HG02852 (cell line): ENCODE measurements at regions not wholly inside any gene's neighbourhood (a gene's known extent, or its start where the extent isn't known, plus 50 kb on each side); places are given as distances from the start of the nearest gene placed in this dataset.
"Not testable (repeated sequence)": the region's sequence is repeated elsewhere in the genome, so short reads cannot be mapped to it uniquely, and the experiment has no call there.

Experiments
- ATAC-seq: cut with Tn5 transposase; IDR thresholded peaks from one replicate; pipeline ENCODE4 v1.9.1; 2021; ENCODE audit warnings: mild to moderate bottlenecking, moderate library complexity; ENCODE audit not compliant: unreplicated experiment

DNA sequence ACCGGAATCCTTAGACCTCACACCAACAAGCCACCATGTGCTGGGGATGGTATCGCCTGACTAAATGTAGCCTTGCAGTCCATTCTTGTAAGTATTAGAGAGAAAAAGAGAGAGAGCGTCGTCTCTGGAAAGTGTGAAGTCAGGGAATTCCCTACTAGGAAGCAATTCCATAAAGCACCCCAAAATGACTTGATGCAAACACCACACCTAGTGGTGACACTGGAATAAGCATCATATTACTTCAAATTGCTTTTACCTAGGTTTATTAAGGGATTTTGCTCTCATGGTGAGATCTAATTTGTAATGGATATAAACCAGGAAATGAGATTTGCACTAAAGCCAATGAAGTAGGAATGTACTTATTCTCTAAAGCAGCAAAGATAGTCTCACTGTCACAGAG lies 111.4 kb upstream of the METTL9 start:
- ATAC-seq = not testable (repeated sequence)

DNA sequence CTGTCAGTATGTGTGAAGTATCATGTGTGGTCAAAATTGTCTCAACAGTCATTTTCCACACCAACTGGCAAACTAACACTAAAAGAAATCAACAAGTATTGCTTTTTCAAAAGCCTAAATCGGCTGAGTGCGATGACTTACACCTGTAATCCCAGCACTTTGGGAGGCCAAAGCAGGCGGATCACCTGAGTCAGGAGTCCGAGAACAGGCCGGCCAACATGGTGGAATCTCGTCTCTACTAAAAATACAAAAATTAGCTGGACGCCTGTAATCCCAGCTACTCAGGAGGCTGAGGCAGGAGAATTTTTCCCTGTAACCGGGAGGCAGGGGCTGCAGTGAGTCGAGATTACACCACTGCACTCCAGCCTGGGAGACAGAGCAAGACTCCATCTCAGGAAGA lies 100.3 kb upstream of the METTL9 start:
- not testable (repeated sequence) for ATAC-seq

DNA sequence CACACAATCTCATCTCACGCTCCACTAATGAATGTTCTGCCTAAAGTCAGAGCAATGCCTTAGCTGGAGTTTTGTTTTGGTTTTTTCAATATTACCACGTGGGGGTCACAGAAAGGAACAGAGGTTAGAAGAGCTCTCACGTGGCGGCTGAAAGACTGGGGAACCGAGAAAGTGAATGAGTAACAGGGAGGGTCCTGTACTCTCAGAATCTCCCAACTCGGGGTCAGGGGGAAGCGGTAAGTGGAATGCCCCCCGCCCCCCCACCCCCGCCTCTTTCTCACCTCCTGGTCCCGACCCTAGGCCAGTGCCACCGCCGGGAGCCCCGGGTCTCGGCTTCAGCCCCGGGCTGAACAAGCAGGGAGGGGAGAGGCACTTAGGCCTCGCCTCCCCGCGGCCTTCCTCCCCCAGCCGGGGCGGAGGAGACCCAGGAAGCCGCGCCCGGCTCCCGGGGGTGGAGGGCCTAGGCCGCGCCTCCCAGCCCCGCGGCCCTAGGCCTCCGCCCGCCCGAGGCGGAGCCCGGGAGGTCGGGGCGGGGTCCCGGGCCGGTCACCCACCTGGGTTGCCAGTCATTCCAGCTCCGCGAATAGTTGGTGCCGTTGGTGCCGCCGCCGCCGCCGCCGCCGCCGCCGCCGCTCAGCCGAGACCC lies 98.0 kb upstream of the METTL9 start:
- peak; percentile 59 for ATAC-seq

DNA sequence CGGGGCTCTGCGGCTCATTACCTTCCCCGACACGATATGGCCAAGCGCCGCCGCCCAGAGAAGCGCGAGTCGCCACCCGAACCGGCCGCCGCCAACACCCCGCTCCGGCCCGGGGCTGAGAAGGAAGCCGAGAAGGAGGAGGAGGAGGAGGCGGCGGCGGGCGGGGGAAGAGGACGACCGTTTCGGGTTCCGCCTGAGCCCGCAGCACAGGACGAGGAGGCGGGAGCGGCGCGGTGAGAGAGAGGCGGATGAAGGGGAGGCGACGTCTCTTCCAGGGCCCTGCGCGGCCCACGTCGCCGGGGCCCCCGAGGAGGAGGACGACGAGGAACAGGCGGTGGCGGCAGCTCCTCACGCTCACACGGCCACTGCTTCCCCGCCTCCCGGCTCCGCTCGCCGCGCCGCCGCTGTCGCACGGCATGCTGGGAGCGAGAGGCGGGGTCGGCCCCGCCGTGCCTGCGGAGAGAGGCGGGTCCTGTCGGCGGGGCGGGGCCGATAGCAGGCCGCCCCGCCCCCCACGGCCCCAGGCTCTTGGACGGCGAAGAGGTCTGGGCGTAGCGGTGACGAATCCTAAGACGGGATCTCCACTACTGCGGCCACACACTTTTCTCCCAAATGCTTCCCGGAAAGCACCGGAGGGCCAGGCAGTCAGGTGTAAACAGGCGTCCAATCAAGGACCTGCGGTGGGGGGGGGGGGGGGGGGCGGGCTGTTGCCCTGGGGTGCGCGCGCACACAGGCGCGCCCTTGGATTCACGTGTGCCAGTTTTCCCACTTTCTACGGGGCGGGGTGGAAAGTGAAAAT lies 97.3 kb upstream of the METTL9 start:
- peak; percentile 76 for ATAC-seq

DNA sequence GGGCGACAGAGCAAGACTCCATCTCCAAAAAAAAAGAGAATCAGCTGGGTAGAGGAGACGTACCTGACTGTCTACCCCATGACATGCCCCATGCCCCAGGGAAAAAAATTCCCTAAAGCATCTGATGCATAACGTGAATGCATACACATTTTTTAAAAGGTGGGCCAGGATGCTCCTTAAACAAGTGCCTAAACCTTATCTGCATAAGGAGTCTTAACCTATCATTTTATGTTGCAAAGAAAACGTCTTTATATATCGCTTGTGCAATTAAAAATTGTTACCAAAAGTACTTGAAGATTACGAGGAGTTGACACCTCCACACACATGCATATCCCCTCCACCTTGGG lies 95.8 kb upstream of the METTL9 start:
- ATAC-seq = not testable (repeated sequence)

DNA sequence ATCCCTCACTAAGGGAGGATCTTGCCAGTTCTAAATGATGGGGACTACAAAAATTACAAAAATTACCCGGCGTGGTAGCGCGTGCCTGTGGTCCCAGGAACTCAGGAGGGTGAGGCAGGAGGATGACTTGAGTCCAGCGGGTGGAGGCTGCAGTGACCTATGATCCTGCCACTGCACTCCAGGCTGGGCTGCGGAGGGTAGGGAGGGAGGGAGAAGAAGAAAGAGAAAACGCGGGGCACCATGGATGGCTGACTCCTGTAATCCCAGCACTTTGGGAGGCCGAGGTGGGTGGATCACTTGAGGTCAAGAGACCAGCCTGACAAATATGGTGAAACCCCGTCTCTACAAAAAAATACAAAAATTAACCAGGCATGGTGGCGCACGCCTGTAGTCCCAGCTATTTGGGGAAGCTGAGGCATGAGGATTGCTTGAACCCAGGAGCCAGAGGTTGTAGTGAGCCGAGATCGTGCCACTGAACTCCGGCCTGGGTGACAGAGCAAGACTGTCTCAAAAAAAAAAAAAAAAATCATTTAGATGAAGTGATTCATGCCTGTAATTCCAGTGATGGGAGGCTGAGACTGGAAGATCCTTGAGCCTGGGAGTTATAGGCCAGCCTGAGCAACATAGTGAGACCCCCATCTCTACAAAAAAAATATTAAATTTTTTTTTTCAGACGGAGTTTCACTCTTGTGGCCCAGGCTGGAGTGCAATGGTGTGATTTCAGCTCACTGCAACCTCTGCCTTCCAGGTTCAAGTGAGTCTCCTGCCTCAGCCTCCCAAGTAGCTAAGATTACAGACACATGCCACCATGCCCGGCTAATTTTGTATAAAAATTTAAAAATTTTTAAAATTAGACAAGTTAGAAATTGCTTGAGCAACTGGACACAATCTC lies 95.2 kb upstream of the METTL9 start:
- not testable (repeated sequence) for ATAC-seq

DNA sequence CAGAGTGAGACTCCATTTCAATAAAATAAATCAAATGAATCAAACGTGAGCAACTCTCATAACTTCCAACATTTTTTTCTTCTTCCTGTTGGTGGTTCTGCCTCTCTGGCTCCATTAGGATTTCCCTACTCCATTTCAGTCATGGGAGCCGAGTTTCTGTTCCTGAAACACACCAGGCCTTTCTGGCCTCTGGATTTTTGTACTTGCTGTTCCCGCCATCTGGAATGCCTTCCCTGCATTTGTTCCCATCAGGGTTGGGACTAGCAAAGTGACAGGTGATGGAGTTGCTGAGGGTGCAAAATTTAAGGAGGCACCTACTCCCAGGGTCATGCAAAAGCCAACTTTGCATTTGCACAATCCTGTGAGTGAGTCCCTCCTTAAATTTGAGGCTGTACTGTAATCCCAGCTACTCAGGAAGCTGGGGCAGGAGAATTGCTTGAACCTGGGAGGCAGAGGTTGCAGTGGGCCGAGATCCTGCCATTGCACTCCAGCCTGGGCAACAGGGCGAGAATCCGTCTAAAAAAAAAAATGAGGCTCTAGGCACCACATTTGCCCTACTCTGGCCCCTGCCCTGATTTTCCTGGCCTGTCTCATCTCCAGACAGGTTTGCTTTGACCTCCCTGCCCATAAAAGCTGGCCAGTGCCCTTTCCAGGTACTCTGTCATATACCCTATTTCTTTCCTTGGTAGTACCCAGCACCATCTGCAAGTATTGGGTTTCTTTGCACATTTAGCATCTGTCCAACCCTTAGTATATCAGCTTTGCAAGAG lies 93.4 kb upstream of the METTL9 start:
- ATAC-seq = not testable (repeated sequence)

DNA sequence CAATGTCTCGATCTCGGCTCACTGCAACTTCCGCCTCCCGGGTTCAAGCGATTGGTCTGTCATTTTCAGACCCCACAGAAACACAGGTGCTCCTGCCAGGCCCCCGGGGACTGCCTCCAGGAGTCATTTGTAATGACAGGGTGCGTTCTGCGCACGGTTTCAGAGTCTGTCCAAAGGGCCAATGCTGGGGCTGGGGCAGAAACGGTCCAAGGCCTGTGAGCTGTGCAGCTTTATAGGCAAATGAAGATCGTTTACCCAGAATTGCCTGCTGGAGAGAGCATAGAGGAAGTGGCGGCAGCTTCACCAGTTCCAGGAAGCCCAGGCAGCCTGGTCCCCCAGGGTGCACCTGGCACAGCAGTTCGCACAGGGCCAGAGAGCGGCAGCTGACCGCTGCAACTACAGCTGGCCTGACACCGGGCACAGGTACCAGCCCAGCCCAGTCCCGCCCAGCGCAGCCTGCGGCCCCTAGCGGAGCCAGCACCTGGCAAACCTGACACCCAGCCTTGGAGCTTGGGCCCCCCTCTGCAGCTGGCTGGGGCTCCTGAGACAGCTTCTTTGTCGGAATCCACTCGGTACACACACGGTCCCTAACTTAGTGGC lies 92.4 kb upstream of the METTL9 start:
- ATAC-seq = peak; percentile 48

DNA sequence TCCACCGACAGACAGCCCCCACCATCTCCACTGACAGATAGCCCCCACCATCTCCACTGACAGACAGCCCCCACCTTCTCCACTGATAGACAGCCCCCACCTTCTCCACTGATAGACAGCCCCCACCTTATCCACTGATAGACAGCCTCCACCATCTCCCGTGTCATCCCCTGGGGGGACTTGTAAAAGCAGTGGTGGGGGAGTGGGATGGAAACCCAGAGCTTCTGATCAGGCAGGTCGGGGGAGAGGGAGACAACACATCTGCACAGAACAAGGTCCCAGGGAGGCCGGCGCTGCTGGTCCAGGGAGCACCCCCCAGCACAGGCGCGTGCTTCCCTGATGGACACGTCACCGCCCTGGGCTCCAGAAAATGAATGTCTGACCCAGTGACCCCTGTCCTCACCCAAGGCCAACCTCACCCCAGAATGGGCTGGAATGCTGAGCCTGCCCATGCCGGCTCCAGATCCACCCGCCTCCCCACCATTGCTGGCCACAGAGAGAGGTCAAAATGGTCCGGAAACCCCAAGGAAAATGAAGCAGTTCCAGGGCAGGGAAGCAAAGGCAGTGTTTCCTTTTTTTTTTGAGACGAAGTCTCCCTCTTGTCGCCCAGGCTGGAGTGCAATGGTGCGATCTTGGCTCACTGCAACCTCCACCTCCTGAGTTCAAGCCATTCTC lies 91.6 kb upstream of the METTL9 start:
- ATAC-seq = not testable (repeated sequence)

DNA sequence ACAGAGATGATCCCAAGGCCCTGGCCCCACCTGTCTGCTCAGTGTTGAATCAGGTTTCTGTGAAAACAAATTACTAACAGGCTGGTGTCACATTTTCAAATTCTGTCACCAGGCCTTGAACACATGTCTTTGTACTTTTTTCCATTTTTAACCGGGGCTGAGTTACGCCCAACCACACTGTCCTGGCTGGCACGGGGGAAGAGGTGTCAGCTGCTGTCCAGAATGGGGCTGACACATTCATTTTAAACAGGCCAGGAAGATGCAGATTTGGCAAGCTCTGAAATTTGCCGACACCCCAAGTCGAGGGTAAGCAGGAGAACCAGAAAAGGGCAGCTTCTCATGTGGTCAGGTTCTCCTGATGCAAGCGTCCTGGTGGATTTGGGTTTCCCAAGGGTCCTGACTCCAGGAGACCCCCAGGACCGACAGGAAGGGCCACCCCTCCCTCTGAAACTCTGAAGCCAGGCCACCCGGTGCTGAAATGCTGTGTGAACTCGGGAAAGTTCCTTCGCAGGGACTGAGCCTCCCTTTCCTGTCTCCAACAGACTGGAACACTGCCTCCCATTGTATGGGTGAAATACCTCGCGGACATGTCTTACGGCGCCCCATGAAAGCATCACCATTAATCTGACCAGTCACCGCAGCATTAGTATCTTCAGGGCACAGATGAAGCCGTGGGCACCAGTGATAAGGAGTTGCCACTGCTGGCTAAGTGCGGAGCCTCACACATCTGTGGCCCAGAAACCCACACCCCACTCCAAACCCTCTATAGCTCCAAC lies 90.5 kb upstream of the METTL9 start:
- ATAC-seq = not testable (repeated sequence)

DNA sequence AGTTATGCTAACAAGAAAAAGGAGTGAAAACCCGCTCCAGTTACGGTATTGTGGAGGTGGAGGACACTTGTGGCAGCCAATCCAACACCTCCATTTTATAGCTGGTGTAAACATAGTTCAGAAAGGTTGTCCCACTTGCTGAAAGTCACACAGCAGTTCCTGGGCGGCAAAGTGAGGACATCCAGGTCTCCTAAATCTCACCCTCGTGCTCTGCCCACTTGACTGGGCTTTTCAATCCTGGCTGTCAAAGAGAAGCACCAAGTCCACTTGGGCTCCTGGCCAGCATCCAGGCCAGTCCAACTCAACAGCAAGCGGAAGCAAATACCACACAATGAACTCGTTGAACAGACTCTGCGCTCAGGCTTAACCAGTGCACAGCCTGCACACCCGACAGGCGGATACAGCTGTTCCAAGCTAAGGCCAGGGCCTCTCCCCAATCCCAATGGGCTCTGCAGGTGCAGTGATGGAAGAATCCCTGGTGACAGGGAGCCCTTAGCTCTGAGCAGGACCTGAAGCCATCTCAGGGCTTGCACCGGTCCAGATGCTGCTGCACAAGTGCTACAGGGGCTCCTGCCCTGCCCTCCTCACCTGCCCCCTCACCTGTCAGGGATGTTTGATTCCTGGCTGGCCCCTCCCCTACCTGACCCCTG lies 89.8 kb upstream of the METTL9 start:
- not testable (repeated sequence) for ATAC-seq

DNA sequence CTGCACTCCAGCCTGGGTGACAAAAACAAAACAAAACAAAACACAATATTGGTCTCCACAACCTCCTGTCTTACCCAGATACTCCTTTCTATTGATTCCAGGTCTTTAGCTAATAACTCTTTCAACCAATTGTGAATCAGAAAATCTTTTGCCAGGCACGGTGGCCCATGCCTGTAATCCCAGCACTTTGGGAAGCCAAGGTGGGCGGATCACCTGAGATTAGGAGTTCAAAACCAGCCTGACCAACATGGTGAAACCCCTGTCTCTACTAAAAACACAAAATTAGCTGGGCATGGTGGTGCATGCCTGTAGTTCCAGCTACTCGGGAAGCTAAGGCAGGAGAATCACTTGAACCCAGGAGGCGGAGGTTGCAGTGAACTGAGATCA lies 88.5 kb upstream of the METTL9 start:
- not testable (repeated sequence) for ATAC-seq

DNA sequence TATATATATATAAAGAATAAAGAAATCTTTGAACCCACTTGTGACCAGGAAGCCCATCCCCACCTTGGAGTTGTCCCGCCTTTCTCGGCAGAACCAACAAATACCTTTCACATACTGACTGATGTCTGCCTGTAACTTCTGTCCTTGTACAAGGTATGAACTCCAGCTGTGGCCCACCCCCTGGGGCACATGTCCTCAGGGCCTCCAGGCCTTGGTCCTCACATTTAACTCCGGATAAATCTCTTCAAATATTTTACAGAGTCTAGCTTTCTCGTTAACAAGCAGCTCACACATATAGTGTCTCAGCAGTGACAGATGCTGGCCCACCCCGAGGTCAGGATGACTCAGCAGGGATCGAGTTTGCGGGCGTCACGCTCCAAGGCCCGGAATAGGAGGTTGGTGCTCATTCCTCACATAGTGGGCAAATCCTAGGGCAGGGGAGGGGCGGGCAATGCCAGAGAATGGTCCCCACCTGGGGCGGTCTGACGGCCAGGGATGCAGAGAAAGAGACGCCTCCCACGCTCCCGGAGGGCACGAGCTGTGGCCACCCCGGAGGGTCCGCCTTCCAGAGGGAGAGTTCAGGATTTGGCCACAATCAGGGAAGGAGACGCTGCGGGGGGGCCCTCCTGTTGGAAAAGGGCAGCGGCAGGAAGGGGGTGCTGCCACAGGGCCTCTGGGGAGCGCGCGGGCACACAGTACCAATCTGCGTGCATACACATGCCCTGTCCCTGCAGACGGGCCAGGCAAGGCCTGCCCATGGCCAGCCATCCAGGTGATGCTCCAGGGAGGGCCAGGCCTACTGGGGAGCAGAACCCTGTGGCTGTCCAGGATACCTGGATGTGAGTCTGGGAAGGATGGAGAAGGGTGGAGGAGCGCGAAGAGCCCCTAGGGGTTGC lies 87.8 kb upstream of the METTL9 start:
- not testable (repeated sequence) for ATAC-seq

DNA sequence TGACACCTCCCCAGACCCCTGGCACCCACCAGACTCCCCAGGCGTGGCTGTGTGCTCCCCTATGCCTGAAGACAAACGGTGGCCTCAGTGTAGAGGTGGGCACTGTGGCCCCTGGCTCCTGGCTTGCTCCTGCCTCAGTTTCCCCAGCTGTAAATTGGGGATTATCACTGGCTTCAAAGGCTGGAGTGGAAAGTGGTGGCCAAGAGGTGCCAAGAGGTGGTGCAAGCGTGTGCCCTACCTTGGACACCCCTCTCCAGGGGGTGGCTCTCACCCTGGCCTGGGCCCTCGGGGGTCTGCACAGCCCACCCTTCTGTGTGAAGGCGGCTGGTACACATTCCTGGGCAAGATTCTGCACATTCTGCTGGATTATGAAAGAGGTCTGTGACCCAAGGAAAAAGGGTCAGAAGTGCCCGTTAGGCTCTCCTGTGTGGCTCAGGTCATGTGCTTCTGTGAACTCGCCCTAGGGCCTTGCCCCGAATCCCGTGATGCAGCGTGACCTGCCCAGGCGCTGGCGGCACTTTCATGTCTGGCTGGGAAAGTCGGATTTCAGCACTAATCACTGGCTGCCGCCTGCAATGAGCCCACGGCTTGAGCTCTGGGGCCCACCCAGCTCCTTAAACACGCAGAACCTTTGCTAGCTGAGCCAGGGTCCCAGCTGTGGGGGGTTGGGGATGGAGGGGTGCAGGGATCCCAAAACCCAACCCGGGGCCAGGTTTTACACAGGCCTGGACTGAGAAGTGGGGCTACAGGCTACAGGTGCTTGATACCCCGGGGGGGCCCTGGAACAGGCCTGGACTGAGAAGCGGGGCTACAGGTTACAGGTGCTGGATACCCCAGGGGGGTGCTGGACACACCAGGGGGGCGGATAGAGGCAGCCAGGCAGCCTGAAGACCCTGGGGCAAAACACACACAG lies 86.8 kb upstream of the METTL9 start:
- ATAC-seq = not testable (repeated sequence)

DNA sequence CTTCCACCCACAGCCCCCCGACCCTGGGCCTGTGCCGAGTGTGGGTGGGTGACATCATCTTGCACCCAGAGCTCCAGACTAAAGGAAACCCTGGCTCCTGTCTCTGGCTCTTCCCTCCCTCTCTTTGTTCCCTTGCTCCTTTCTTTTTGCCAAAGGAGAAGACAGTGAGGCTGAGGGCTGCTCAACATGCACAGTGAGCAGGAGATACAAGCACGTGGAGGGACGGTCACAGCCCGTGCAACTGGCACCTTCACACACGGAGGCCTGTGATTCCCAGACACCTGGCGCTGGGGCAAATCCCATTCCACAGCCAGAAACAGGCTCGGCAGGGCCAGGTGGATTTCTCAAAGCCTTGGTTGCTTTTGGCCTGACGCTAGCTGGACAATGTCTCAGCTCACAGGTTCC lies 86.0 kb upstream of the METTL9 start:
- not testable (repeated sequence) for ATAC-seq

DNA sequence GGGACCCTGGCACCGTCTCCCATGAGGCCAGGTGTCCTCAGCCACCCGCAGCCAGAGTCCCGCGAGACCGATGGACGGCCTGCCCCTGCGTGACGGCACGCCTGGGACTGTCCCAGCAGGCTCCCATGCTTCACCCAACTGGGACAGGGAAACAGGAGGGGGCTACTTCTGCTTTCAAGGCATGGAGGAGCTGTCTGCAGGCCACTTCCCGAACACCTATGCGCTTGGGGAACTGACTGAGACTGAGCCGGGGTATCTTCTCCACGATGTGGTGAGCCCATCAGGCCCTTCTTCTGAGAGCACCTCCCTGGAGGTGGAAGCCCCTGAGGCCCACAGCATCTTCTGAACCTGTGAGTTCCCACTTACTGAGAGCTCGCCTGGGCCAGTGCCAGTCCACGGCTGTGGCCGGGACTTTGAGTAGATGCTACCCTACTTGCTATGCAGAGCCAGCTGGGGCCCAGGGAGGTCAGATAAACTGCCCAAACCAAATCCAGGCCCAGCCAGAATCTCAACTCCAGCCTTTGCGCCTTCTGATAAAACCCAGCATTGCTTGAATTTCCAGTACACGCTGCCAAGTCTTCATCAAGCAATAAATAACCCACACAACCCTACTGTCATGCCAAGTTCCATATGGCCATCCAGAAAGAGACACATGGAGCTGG lies 85.4 kb upstream of the METTL9 start:
- ATAC-seq = not testable (repeated sequence)
